ENCODE measurements at regions not wholly inside any gene's neighbourhood (a gene's known extent, or its start where the extent isn't known, plus 50 kb on each side); places are given as distances from the start of the nearest gene placed in this dataset.

GRCh38 chr15:69561071-69561784 is 108.6 kb downstream of the RPLP1 start:
- TF ChIP-seq GATA2 (IDR thresholded peaks at IDR 0.05; ENCODE audit: low read depth, low read length) (peak; percentile 59; the same call in 1 of the 2 replicates), GATA3 (IDR thresholded peaks at IDR 0.05; ENCODE audit: low read depth, low read length) (no peak)
